ENCODE measurements at regions not wholly inside any gene's neighbourhood (a gene's known extent, or its start where the extent isn't known, plus 50 kb on each side); places are given as distances from the start of the nearest gene placed in this dataset.
A peak's percentile ranks its signal among the peaks of the same experiment; 100 is the strongest.
"Not testable (repeated sequence)": the region's sequence is repeated elsewhere in the genome, so short reads cannot be mapped to it uniquely, and the experiment has no call there.

- peak in 1 of 3 experiments; percentile 38 for DNase-seq
Observed at GRCh38 chr18:70398076-70398475, 109.2 kb downstream of the SOCS6 start.

DNA sequence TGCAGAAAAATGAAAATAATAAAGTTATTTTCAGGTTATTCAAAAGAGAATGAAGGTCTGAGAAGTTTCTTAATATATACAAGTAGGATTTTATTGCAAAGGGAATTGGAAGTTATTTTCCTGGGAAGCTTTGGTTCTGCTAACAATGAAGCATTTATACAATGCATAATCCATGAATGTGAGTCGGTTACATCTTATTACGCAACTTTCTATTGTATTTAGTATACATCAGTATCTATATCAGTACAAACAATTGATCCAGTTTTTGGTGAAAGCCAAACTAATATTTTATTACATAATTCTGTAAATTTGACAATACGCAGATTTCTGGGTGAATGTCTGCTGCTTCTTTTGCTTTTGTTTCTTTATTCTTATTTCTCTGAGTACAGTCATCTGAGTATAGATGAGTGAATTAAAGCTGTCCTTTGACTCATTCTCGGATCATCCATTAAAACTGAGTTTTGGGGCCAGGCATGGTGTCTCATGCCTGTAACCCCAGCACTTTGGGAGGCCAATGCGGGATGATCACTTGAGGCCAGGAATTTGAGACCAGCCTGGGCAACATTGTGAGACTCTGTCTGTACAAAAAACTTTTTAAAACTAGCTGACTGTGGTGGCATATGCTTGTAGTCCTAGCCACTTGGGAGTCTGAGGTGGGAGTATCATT, 108.5 kb downstream of the SOCS6 start:
- no peak for DNase-seq

DNA sequence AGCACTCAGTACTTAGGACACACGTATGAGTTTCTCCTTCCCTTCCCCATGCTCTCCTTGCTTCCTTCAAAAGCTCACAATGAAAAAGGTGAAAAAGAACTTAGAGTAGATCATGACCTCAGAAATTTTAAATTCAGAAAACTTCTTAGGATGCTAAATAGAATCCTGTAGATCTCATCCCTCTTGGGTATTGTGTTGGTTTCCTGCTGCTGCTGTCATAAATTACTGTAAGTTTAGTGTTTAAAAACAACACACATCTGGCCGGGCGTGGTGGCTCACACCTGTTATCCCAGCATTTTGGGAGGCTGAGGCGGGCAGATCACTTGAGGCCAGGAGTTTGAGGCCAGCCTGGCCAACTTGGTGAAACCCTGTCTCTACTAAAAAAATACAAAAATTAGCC, 106.9 kb downstream of the SOCS6 start:
- not testable (repeated sequence) for DNase-seq

DNA sequence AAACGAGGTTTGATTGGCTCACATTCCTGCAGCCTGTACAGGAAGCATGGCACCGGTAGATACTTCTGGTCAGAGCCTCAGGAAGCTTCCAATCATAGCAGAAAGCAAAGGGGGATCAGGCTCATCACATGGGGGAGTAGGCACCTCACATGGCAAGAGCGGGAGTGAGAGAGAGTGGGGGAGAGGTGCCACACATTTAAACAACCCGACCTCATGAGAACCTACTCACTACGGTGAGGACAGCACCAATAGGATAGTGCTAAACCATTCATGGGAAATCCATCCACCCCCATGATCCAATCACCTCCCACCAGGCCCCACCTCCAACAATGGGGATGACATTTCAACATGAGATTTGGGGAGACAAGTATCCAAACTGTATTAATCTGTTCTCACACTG, 105.8 kb downstream of the SOCS6 start:
- DNase-seq, result no peak

- DNase-seq, result no peak
Observed at GRCh38 chr18:70390371-70391090, 101.7 kb downstream of the SOCS6 start.

DNA sequence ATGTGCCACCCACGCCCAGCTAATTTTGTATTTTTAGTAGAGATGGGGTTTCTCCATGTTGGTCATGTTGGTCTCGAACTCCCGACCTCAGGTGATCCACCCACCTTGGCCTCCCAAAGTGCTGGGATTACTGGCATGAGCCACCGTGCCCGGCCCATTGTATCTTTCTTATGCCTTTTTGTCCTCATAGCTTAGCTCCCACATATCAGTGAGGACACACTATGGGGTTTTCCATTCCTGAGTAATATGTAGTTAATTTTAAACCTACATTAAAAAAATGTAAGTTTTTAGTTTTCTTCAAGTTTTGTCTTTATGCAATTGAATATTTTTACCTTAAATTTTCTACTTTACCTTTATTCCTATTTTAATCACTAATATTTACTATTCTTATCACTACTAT, 100.2 kb downstream of the SOCS6 start:
- DNase-seq, result not testable (repeated sequence)

DNA sequence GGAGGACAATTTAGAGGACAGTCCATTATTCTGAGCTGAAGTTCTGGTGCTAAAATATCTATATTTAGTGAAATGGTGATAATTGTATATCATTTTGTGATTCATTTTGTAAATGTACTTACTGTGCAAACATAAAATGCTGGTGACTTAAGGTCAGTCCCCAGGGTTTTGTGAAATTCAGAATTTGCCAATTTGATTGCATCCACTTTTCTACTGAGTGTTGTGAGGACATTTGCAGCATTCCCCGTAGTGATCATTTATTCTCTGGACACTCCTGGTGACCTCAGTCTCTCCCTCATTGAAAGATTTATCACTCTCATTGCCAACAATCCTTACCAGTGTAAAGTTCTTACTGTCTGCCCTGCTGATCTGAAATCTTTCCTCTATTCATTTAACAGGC, 98.2 kb downstream of the SOCS6 start:
- DNase-seq, result peak in 1 of 3 experiments; percentile 56

DNA sequence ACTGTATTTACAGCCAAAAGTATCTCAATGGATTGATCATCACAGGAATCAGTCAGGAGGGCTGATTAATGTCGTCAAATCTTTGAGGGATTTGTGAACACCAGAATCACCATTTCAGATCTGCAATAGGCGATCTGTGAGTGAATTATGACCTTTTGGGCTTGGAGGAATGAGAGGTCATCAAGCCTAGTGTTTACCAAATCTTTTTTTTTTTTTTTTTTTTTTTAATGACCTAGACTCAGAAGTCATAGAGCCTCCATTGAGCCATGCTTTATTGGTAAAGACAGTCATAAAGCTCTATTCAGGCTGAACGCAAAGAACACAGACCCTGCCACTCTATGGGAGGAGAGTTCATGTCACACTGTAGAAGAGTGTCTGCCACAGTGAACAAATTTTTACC, 97.7 kb downstream of the SOCS6 start:
- DNase-seq, result peak in 2 of 3 experiments; percentile 60 to 80

DNA sequence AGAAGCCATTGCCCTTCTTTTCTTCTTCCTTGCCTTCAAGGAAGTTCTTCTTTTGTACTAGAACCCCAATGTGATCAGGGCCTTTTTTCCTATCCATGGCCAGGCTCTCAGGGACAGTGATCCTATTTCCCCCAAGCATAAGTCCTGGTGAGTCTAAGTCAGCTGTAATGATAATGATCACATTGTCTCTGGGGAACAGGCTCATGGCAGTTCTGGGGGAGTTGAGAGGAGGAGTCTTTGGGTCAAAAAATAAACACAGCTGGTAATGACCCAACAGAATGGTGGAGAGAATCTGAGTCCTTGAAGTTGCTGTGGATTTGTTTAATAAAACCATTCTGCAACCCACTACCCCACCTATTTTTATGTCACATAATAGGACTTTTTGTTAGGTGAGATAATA, 96.6 kb downstream of the SOCS6 start:
- DNase-seq, result no peak

DNA sequence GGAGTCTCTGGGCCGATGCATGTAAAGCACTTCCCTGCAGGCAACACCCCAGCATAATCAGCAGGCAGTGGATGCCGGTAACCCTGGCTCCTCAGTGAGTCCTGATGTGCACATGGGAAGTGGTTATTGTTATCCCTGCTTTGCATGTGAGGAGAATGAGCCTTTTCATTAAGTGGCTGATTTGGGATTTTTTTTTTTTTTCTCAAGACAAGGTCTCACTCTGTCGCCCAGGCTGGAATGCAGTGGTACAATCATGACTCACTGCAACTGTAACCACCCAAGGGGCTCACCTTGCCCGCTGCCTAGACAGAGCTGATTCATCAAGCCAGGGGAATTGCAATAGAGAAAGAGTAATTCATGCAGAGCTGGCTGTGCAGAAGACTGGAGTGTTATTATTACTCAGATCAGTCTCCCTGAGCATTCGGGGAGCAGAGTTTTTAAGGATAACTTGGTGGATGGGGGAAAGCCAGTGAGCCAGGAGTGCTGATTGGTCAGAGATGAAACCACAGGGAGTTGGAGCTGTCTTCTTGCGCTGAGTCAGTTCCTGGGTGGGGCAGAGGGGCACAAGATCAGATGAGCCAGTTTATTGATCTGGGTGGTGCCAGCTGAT, 95.4 kb downstream of the SOCS6 start:
- DNase-seq, result no peak

- no peak for DNase-seq
Observed at GRCh38 chr18:70382992-70383717, 94.3 kb downstream of the SOCS6 start.

DNA sequence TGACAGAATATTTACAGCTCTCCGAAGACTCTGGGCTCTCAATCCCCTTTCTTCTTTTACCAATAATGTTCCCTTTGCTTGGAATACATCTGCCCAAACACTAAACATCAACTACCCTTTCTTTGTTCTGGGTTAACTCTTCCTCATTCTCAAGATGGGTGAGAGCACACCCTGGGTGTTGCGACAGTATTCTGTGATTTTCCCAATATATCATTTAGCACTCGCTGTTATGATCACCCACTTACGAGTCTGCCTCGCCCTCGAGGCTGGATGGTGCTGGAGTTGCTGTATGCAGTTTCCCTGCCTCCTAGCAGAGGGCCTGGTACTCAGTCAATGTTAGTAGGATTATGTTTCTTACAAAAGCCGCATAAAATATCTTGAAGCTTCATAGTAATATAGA, 93.2 kb downstream of the SOCS6 start:
- peak; percentile 37 to 95 (median 87) for DNase-seq

- DNase-seq, result peak; percentile 80 to 99 (median 94)
Observed at GRCh38 chr18:70380915-70381896, 92.4 kb downstream of the SOCS6 start.
